HUES64 (cell line): ENCODE measurements at regions not wholly inside any gene's neighbourhood (a gene's known extent, or its start where the extent isn't known, plus 50 kb on each side); places are given as distances from the start of the nearest gene placed in this dataset.

Experiments
- H3K27ac ChIP-seq: 2 replicates; pipeline ENCODE4 v1.7.0; 2013; ENCODE audit warnings: low read depth, low read length, inconsistent platforms
- H3K27me3 ChIP-seq: 2 replicates; pipeline ENCODE4 v1.6.1; 2013; ENCODE audit warnings: mild to moderate bottlenecking, low read length; ENCODE audit not compliant: insufficient read depth
- H3K36me3 ChIP-seq: 2 replicates; pipeline ENCODE4 v1.6.1; 2013; ENCODE audit warnings: mild to moderate bottlenecking, low read length; ENCODE audit not compliant: insufficient read depth
- H3K4me1 ChIP-seq: 2 replicates; pipeline ENCODE4 v1.6.1; 2013; ENCODE audit warnings: mild to moderate bottlenecking, low read length, moderate library complexity; ENCODE audit not compliant: insufficient read depth
- H3K4me3 ChIP-seq: 2 replicates; pipeline ENCODE4 v1.5.1; 2013; ENCODE audit warnings: mild to moderate bottlenecking, low read length, moderate library complexity
- H3K9ac ChIP-seq: 2 replicates; pipeline ENCODE4 v1.6.1; 2013; ENCODE audit warnings: mild to moderate bottlenecking, low read depth, low read length
- H3K9me3 ChIP-seq: 2 replicates; pipeline ENCODE4 v1.6.1; 2013; ENCODE audit warnings: low read depth, low read length; ENCODE audit not compliant: insufficient read depth
- WGBS: fragments of 150-250, 120-280 bp; methylation state at CpG from one replicate; pipeline ENCODE4 v1.1.7; 2013; ENCODE audit warnings: missing lambda C conversion rate; 5-methylcytosine and 5-hydroxymethylcytosine counted together

DNA sequence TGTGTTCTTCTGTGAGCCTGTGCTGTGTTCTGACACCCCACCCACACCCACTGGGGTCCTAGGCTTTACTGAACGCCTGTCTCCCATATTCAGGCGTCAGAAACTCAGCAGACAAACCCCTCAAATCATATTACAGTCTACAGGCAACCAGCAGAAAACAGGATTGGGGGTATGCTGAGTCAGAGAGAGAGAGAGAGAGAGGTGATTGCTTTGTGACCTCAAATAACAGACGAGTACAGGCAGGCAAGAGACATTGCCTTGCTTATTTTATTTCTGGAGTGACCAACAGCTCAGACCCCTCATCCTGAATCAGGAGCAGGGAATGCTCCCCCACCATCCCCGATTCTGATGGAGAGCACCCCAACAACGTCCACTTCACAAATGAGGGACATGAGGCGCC, 473.9 kb downstream of the PMP22 start:
- 0 out of 2 replicates have a peak, but pooled peaks cover 5% of the 10 kb centered on the region for H3K4me1 ChIP-seq
- H3K27me3 ChIP-seq: no peaks in the 10 kb centered on the region
- H3K36me3 ChIP-seq: no peaks in the 10 kb centered on the region
- no peak overlapping the region for H3K4me3 ChIP-seq
- no peak overlapping the region for H3K9ac ChIP-seq
- no peaks in the 10 kb centered on the region for H3K9me3 ChIP-seq
- no peak overlapping the region for H3K27ac ChIP-seq
- WGBS: 84% methylated on average over 5 of the region's 6 CpGs

DNA sequence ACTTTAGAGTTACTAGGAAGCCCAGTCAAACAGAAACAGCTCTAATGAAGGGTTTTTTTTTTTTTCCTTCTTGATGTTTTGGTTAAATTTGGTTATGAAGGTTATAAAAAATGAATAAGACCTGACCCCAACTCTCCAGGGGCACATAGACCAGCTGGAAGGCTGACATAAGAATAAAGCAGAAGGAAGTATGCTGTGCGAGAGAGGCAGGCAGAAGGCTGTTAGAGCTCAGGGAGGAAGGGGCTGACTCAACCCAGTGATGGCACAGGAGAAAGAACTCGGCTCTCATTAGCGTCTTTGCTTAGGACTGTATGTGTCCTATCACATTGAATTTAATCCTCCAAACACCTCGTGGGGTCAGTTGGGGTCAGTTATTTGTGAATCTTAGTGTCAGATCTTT, 474.6 kb downstream of the PMP22 start:
- Histone ChIP-seq H3K9ac (no peak overlapping the region), H3K27me3 (no peaks in the 10 kb centered on the region), H3K27ac (no peak overlapping the region), H3K9me3 (no peaks in the 10 kb centered on the region), H3K36me3 (no peaks in the 10 kb centered on the region), H3K4me1 (0 out of 2 replicates have a peak, but pooled peaks cover 5% of the 10 kb centered on the region), H3K4me3 (no peak overlapping the region)
- WGBS: 69% methylated on average over 4 of the region's 4 CpGs

DNA sequence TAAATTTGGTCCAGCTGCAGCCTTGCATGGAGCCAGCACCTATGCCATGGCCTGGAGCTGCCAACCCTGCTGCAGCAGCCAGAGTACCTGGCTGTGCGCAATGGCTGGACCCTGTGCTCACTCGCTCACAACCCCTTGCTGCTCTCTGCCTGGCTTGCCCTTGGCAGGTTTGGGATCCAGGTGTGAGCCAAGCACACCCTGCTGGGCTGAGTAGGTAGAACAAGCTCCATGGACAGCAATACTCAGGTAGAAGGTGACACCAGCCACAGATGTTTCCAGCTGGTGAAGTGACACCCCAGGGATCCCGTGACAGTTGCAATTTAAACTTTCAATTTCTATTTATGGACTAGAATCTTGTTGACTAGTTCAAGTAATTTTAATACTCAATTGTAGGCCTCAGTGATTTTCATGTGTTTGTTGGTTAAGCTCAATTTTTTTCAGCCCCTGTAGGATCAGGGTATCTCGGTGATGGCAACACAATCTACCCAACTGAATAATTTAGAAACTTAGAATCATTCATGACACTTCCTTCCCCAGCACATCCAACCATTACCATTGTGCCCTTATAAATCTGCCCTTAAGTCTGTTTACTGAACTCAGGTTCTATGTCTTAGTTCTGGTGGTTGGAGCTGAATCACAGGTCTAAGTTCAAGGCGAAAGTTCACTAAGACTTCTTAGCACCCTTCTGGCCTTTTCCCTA, 480.0 kb downstream of the PMP22 start:
- peaks cover 5% of the 10 kb centered on the region for H3K9me3 ChIP-seq
- H3K4me1 ChIP-seq: peaks cover 15% of the 10 kb centered on the region
- no peak overlapping the region for H3K9ac ChIP-seq
- no peak overlapping the region for H3K27ac ChIP-seq
- H3K36me3 ChIP-seq: no peaks in the 10 kb centered on the region
- WGBS: 78% methylated on average over 4 of the region's 5 CpGs
- H3K27me3 ChIP-seq: no peaks in the 10 kb centered on the region
- no peak overlapping the region for H3K4me3 ChIP-seq

DNA sequence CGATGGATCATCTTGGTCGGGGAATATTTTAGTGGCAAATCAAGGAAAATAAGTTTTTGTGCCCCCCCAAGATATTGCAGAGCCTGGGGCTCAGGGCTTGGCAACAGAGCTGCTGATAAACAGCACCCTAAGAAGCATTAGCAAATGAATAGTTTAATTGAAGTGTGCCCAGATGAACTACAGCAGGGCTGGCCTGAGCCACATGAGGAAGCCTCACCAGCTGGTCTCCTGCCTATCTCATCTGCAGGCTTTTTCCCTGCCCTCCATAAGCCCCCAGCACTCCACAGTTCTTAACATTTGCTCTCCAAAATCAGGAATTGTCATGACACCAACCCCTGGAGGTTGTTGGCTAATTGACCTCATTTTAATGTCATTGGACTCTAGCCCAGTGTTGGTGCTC, 480.2 kb downstream of the HS3ST3B1 start:
- 95% methylated on average over 2 of the region's 2 CpGs for WGBS
- Histone ChIP-seq H3K27me3 (no peaks in the 10 kb centered on the region), H3K9me3 (peaks cover 5% of the 10 kb centered on the region), H3K27ac (no peak overlapping the region), H3K9ac (no peak overlapping the region), H3K4me3 (no peak overlapping the region), H3K4me1 (peaks cover 34% of the 10 kb centered on the region), H3K36me3 (no peaks in the 10 kb centered on the region)

DNA sequence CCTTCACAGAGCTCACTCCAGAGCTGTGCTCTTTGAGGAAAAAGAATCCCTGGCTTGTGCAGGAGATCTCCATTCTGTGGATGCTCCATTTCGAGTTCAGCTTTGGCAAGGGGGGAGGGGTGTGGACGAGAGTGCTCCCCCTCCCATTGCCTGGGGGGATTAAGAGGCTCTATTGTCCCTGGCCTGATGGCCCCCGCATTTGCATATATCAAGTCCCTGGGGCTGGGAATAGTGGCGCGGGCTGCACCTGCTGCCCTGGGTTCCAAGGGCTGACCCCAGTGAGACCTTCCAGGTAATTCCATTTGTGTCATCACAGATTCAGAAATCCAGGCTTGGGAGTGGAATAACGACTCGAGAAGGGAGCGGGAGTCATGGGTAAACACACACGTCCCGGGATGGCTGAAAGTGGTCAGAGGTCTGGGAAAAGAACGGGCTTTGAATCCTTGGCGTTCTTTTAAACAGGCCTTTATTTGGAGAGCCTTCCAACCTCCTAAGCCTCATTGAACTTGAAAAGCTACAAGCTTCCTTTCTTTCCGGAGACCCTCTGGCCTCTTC, 479.3 kb downstream of the HS3ST3B1 start:
- WGBS: 42% methylated on average over 13 of the region's 13 CpGs
- no peak overlapping the region for H3K4me3 ChIP-seq

DNA sequence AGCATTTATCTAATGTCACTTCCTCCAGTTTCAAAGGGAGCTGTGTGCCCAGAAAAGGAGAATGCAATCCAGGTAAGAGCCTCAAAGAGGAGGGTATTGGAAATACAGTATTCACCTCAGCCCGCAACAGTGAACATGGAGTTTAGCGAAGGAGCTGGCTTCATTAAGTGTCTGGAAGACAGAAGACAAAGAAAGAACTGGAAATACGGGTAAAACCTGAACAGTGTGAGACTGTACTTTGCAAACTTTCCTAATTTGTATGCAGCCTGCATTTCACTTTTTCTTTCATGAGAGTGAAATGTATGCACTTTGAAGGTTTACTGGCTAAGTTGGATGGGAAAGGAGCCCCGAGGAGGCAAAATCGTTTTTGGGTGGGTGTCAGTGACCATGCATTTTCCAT, 478.4 kb downstream of the HS3ST3B1 start:
- Histone ChIP-seq H3K9me3 (peaks cover 6% of the 10 kb centered on the region), H3K9ac (no peak overlapping the region), H3K27me3 (no peaks in the 10 kb centered on the region), H3K36me3 (no peaks in the 10 kb centered on the region), H3K27ac (no peak overlapping the region), H3K4me3 (no peak overlapping the region), H3K4me1 (peaks cover 34% of the 10 kb centered on the region)
- WGBS: 93% methylated on average over 5 of the region's 5 CpGs

More for the DNA sequence above, 479.3 kb downstream of the HS3ST3B1 start:
- Histone ChIP-seq H3K4me1 (peaks cover 34% of the 10 kb centered on the region), H3K27ac (peak overlapping the region; percentile 2; the same call in 1 of the 2 replicates), H3K9ac (no peak overlapping the region), H3K36me3 (no peaks in the 10 kb centered on the region), H3K27me3 (no peaks in the 10 kb centered on the region), H3K9me3 (peaks cover 5% of the 10 kb centered on the region)

DNA sequence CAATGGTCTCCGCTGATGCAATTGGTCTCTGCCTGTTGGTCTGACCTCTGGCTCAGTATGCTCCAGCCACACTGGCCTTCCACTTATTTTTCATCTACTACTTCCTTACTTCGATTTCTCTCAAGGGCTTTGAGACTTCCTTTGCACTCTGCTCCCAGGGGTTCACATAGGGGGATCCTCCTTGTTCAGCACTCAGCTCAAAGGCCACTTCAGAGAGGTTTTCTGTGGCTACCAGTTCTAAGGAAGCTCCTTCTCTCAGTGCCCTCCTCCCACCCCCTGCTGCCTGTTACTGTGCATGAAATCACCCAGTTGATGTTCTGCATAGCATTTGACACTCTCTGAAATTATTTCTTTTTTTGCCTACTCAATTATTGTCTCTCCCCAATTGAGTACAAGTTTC, 476.4 kb downstream of the HS3ST3B1 start:
- WGBS: 72% methylated on average over 2 of the region's 2 CpGs
- H3K4me1 ChIP-seq: peaks cover 34% of the 10 kb centered on the region
- H3K9ac ChIP-seq: no peak overlapping the region
- no peaks in the 10 kb centered on the region for H3K36me3 ChIP-seq
- no peaks in the 10 kb centered on the region for H3K27me3 ChIP-seq
- H3K27ac ChIP-seq: no peak overlapping the region
- H3K4me3 ChIP-seq: no peak overlapping the region
- 0 out of 2 replicates have a peak, but pooled peaks cover 4% of the 10 kb centered on the region for H3K9me3 ChIP-seq

DNA sequence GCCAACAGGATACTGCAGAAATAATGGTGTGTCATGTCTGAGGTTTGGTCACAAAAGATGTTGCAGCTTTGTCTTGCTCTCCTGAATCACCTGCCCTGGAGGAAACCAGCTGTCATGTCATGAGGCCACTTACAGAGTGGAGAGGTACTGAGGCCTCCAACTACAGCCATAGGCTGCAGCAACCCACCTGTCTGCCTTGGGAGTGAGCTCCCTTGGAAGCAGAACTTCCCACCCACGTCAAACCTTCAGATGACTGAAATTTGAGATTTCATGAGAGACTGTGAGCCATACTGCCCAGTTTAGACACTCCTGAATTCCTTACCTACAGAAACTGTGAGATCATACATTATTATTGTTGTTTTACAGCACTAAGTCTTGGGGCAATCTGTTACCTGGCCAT, 475.9 kb downstream of the HS3ST3B1 start:
- H3K36me3 ChIP-seq: no peaks in the 10 kb centered on the region
- H3K4me3 ChIP-seq: no peak overlapping the region
- 85% methylated on average over 1 of the region's 1 CpG for WGBS
- no peaks in the 10 kb centered on the region for H3K27me3 ChIP-seq
- no peak overlapping the region for H3K27ac ChIP-seq
- H3K9ac ChIP-seq: no peak overlapping the region
- H3K9me3 ChIP-seq: 0 out of 2 replicates have a peak, but pooled peaks cover 4% of the 10 kb centered on the region
- peaks cover 34% of the 10 kb centered on the region for H3K4me1 ChIP-seq

DNA sequence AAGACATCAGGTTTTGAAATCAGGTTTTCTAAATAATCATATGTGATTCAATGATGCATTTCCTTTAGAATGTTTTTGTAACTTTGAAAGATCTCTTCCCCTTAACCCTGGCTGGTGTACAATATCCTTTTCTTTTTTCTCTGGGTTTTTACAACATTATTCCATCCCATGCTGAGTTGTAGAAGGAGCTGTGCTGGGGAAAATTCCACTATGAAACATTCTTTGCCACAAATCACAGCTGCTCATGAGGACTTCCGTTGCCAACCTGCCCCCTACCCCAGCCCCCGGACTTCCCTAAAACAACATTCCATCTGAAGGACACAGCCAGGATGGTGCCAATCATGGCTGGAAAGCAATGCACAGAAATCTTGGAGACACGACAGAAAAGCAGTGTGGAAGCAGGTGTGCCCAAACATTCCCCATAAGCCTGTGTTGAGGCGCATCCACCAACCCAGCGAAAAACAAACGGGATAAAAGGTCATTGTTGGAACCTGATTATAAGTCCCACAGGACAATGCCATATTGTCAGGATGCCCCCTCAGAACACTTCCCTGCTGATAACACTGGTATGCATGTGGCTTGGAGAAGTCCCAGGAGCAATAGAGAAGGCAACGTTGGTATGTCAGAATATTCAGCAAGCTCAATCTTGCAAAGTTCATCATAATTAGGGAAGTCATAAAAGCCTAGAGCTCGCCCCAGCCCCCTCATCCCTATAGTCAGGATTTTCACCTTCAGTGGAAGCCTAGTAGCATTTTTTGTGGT, 475.0 kb downstream of the HS3ST3B1 start:
- WGBS: 90% methylated on average over 8 of the region's 8 CpGs
- peaks cover 27% of the 10 kb centered on the region for H3K4me1 ChIP-seq
- no peak overlapping the region for H3K4me3 ChIP-seq
- no peaks in the 10 kb centered on the region for H3K27me3 ChIP-seq
- no peak overlapping the region for H3K9ac ChIP-seq
- H3K36me3 ChIP-seq: no peaks in the 10 kb centered on the region
- no peak overlapping the region for H3K27ac ChIP-seq
- 0 out of 2 replicates have a peak, but pooled peaks cover 4% of the 10 kb centered on the region for H3K9me3 ChIP-seq

DNA sequence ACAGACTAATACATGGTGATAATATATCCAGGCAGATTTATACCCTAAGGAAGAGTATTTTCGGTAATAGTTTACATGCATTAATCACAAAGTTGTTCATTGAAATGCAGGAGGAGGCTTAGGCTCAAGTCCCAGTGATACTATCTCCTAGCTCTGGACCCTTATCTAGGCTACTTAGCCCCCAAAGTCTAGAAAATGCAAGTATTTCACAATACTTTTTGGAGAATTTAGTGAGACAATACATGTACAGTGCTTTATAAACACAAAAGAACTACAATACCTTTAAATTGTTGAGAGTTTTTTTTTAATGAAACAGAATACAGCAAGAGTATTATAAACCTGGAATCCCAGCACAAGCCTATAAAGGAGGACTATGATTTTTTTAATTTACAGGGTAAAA, 473.9 kb downstream of the HS3ST3B1 start:
- Histone ChIP-seq H3K9me3 (0 out of 2 replicates have a peak, but pooled peaks cover 4% of the 10 kb centered on the region), H3K4me1 (peaks cover 15% of the 10 kb centered on the region), H3K4me3 (no peak overlapping the region), H3K27me3 (no peaks in the 10 kb centered on the region), H3K9ac (no peak overlapping the region), H3K36me3 (no peaks in the 10 kb centered on the region), H3K27ac (no peak overlapping the region)
- whole genome bisulfite sequencing: 90% methylated on average over 1 of the region's 1 CpG

DNA sequence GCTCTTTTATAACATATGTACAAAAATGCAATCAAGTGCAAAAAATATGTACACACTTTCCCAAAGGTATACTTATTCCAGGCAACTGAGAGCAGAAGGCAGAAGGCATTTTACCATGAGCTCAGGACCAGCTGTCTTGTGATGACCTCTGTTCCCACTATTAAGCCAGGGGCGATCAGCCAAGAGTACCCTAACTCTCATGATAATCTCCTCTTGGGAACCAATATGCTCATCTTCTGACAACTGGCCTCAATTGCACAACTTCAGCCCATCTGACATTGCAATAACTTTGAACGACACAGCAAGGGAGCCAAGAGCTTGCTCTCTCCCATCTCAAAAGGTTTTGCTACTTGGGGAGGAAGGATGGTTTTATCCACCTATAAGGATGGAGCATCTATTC, 471.9 kb downstream of the HS3ST3B1 start:
- no peak overlapping the region for H3K27ac ChIP-seq
- H3K27me3 ChIP-seq: no peaks in the 10 kb centered on the region
- no peaks in the 10 kb centered on the region for H3K4me1 ChIP-seq
- H3K9ac ChIP-seq: no peak overlapping the region
- 94% methylated on average over 1 of the region's 2 CpGs for WGBS
- no peak overlapping the region for H3K4me3 ChIP-seq
- H3K36me3 ChIP-seq: no peaks in the 10 kb centered on the region
- peaks cover 11% of the 10 kb centered on the region; the same call in 1 of the 2 replicates for H3K9me3 ChIP-seq
